IMR-90 (cell line): ENCODE measurements at regions not wholly inside any gene's neighbourhood (a gene's known extent, or its start where the extent isn't known, plus 50 kb on each side); places are given as distances from the start of the nearest gene placed in this dataset.

Experiments used
- ATAC-seq: fragments of 200-7000 bp; cut with Tn5 transposase; 2 replicates; pipeline ENCODE4 v1.9.1; 2020; ENCODE audit warnings: low read depth, mild to moderate bottlenecking, moderate library complexity
- BruUV-seq: library from RNA; stranded (reverse); fragments of 400-500 nt; replicated peaks from 2 replicates; lab custom pipeline; 2021; lab: Mats Ljungman, UMichigan
- CTCF ChIA-PET: fragments of 300-600 bp; formaldehyde crosslinking; extraction: SDS; loops from one replicate; lab custom pipeline; 2021; ENCODE audit warnings: antibody characterized with exemption; lab: Yijun Ruan, JAX
- POLR2A ChIA-PET: fragments of 300-600 bp; sonication (Branson Sonifier 250); formaldehyde crosslinking; loops from one replicate; lab custom pipeline; 2022; ENCODE audit warnings: antibody characterized with exemption; ENCODE audit not compliant: unreplicated experiment; lab: Charles Lee
- DNase-seq: peaks from one replicate; pipeline ENCODE4 v3.0.0; 2013
- H2AFZ ChIP-seq: replicated peaks from 2 replicates; pipeline ENCODE3; 2013; ENCODE audit warnings: low read length, mild to moderate bottlenecking; ENCODE audit not compliant: poor library complexity
- H2AK5ac ChIP-seq: 2 replicates; pipeline ENCODE4 v1.6.1; 2013; ENCODE audit warnings: low read depth, low read length, inconsistent platforms
- H2AK9ac ChIP-seq: replicated peaks from 2 replicates; pipeline ENCODE3; 2013; ENCODE audit warnings: mild to moderate bottlenecking, low read depth, low read length, moderate library complexity; ENCODE audit not compliant: poor library complexity
- H2BK120ac ChIP-seq: 2 replicates; pipeline ENCODE4 v1.6.1; 2013; ENCODE audit warnings: low read depth, low read length, inconsistent platforms
- H2BK15ac ChIP-seq: 3 replicates; pipeline ENCODE4 v1.6.1; 2013; ENCODE audit warnings: low read depth, low read length, inconsistent platforms
- H2BK20ac ChIP-seq: 2 replicates; pipeline ENCODE4 v1.6.1; 2013; ENCODE audit warnings: low read depth, mild to moderate bottlenecking, inconsistent platforms, low read length, moderate library complexity
- H2BK5ac ChIP-seq: 2 replicates; pipeline ENCODE4 v1.6.1; 2013; ENCODE audit warnings: mild to moderate bottlenecking, low read depth, low read length, inconsistent platforms; ENCODE audit not compliant: poor library complexity, severe bottlenecking
- H3K14ac ChIP-seq: replicated peaks from 2 replicates; pipeline ENCODE4 v1.6.1; 2013; ENCODE audit warnings: low read depth, low read length, inconsistent platforms
- H3K18ac ChIP-seq: 2 replicates; pipeline ENCODE4 v1.6.1; 2013; ENCODE audit warnings: low read depth, low read length, control low read depth
- H3K23ac ChIP-seq: 2 replicates; pipeline ENCODE4 v1.6.1; 2013; ENCODE audit warnings: low read depth, low read length, inconsistent platforms
- H3K27ac ChIP-seq: 2 replicates; pipeline ENCODE4 v1.5.1; 2013; ENCODE audit warnings: mild to moderate bottlenecking, control low read depth, low read length; ENCODE audit not compliant: insufficient read depth
- H3K27me3 ChIP-seq: 2 replicates; pipeline ENCODE4 v1.6.1; 2013; ENCODE audit warnings: low read length; ENCODE audit not compliant: control insufficient read depth, insufficient read depth
- H3K36me3 ChIP-seq: 2 replicates; pipeline ENCODE4 v1.6.1; 2013; ENCODE audit warnings: low read length, mixed read lengths; ENCODE audit not compliant: control insufficient read depth, insufficient read depth
- H3K4ac ChIP-seq: 2 replicates; pipeline ENCODE4 v1.6.1; 2013; ENCODE audit warnings: low read depth, low read length, inconsistent platforms
- H3K4me1 ChIP-seq: 2 replicates; pipeline ENCODE4 v1.6.1; 2013; ENCODE audit warnings: low read length, mixed read lengths; ENCODE audit not compliant: control insufficient read depth, insufficient read depth
- H3K4me2 ChIP-seq: 2 replicates; pipeline ENCODE4 v1.6.1; 2013; ENCODE audit warnings: low read depth, mild to moderate bottlenecking, control low read depth, low read length, moderate library complexity
- H3K4me3 ChIP-seq: 2 replicates; pipeline ENCODE4 v1.5.1; 2013; ENCODE audit warnings: low read depth, mild to moderate bottlenecking, control low read depth, low read length, moderate library complexity; ENCODE audit not compliant: insufficient read depth
- H3K56ac ChIP-seq: 2 replicates; pipeline ENCODE4 v1.6.1; 2013; ENCODE audit warnings: low read length, inconsistent platforms; ENCODE audit not compliant: insufficient read depth; ENCODE audit errors: extremely low read depth
- H3K79me1 ChIP-seq, 2 experiments: 2 replicates each; pipeline ENCODE4 v1.6.1; 2013; ENCODE audit warnings: low read length in 2 of 2, inconsistent platforms in 1 of 2, low read depth in 1 of 2
- H3K9ac ChIP-seq: 2 replicates; pipeline ENCODE4 v1.6.1; 2013; ENCODE audit warnings: low read depth, low read length, control low read depth
- H3K9me1 ChIP-seq: 2 replicates; pipeline ENCODE4 v1.6.1; 2013; ENCODE audit warnings: low read length, inconsistent platforms; ENCODE audit not compliant: insufficient read depth
- H3K9me3 ChIP-seq: 2 replicates; pipeline ENCODE4 v1.6.1; 2013; ENCODE audit warnings: low read length; ENCODE audit not compliant: control insufficient read depth, insufficient read depth
- H4K20me1 ChIP-seq: 2 replicates; pipeline ENCODE4 v1.6.1; 2013; ENCODE audit warnings: low read length, inconsistent platforms; ENCODE audit not compliant: insufficient read depth
- H4K5ac ChIP-seq: 2 replicates; pipeline ENCODE4 v1.6.1; 2013; ENCODE audit warnings: mild to moderate bottlenecking, low read depth, low read length, control low read depth
- H4K8ac ChIP-seq, 2 experiments: 2 replicates each; pipeline ENCODE4 v1.6.1; 2013; ENCODE audit warnings: low read depth in 2 of 2, low read length in 2 of 2, control low read depth in 1 of 2, inconsistent platforms in 1 of 2
- H4K91ac ChIP-seq: 2 replicates; pipeline ENCODE4 v1.6.1; 2013; ENCODE audit warnings: low read depth, low read length, inconsistent platforms; ENCODE audit not compliant: insufficient read depth
- CEBPB ChIP-seq: IDR thresholded peaks from 2 replicates; pipeline ENCODE4 v1.6.1; 2012; ENCODE audit warnings: low read depth, low read length, improper control_type of control experiment
- CTCF ChIP-seq: conservative IDR thresholded peaks from 2 replicates; pipeline ENCODE4 v1.5.1; 2012; ENCODE audit warnings: mild to moderate bottlenecking, low read depth, low read length, improper control_type of control experiment
- FOS ChIP-seq: fragments of 150-350 bp; IDR thresholded peaks from 2 replicates; pipeline ENCODE4 v1.6.1; 2016; ENCODE audit warnings: low read depth, low read length
- MAFK ChIP-seq: IDR thresholded peaks from 2 replicates; pipeline ENCODE4 v1.6.1; 2012; ENCODE audit warnings: low read depth, low read length, improper control_type of control experiment
- RAD21 ChIP-seq: IDR thresholded peaks from 2 replicates; pipeline ENCODE4 v1.6.1; 2012; ENCODE audit warnings: low read length, improper control_type of control experiment
- RFX5 ChIP-seq: IDR thresholded peaks from 2 replicates; pipeline ENCODE4 v1.8.0; 2012; ENCODE audit warnings: low read depth, mild to moderate bottlenecking, low read length, moderate library complexity
- WGBS, 2 experiments: methylation state at CpG; one replicate each; pipeline versions ENCODE4 v1.1.5 to v1.1.7; 2013; ENCODE audit warnings: missing lambda C conversion rate in 2 of 2; ENCODE audit not compliant: insufficient read length in 1 of 2; ENCODE audit errors: extremely low coverage in 2 of 2; 5-methylcytosine and 5-hydroxymethylcytosine counted together
- dilution Hi-C: fragments of 300-500 bp; cut with HindIII; formaldehyde crosslinking; loops from one replicate; pipeline ENCODE4 v1.14.3; 2018; ENCODE audit warnings: low sequenced_read_pairs; ENCODE audit not compliant: unreplicated experiment
- in situ Hi-C: fragments of 300-500 bp; cut with MboI; formaldehyde crosslinking; loops from 3 replicates; pipeline ENCODE4 v1.14.3; 2019; ENCODE audit warnings: low sequenced_read_pairs, inconsistent platforms, mixed read lengths
- intact Hi-C: fragments of 100-400 bp; cut with micrococcal nuclease; formaldehyde crosslinking; loops from 2 replicates; pipeline ENCODE4 v1.10.0; 2022

DNA sequence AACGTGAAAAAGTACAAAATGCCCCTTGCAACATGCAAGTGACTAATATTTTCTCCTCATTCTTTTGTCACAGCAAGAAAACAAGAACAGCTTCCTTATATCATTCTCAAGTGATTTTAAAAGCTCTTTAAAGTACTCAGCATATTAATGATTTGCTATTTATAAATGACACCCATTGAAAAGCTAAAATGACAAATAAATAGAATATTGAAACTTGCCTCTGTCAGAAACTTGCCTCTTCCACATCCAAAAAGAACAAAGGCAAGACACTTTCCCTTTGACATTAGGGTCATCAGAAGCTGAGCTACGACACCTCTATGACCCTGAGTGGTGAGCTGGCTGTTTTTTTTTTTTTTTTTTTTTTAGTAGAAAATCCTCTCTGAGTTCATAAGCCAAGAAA, 339.6 kb upstream of the ITGA1 start:
- CTCF ChIA-PET = interaction anchor here (0.6 kb wide), 1 partner anchor 293 kb away, joined by 3 read pairs; no protein-coding TSS in a partner anchor

More for the DNA sequence above, 339.6 kb upstream of the ITGA1 start:
- dilution Hi-C loops = no loop called here
- Histone ChIP-seq H3K9me3 (no peaks in the 10 kb centered on the region), H4K20me1 (no peaks in the 10 kb centered on the region), H3K18ac (no peak overlapping the region), H3K23ac (no peak overlapping the region), H2BK120ac (no peak overlapping the region), H2AK9ac (no peak overlapping the region), H3K79me1 (no peaks in the 10 kb centered on the region), H4K5ac (no peak overlapping the region), H2BK5ac (no peak overlapping the region), H3K4me2 (no peak overlapping the region), H2AFZ (no peak overlapping the region), H3K14ac (no peak overlapping the region), H2BK20ac (no peak overlapping the region), H3K27ac (no peak overlapping the region), H2BK15ac (no peak overlapping the region), H3K36me3 (no peaks in the 10 kb centered on the region), H3K4ac (no peak overlapping the region), H3K9ac (no peak overlapping the region), H3K27me3 (no peaks in the 10 kb centered on the region), H3K9me1 (no peaks in the 10 kb centered on the region), H3K4me3 (no peak overlapping the region), H4K91ac (no peak overlapping the region), H4K8ac (no peak overlapping the region), H3K4me1 (no peaks in the 10 kb centered on the region), H2AK5ac (no peak overlapping the region), H3K56ac (no peak overlapping the region)
- WGBS, 2 experiments = no CpG with 5 or more reads among the region's 2 CpGs
- in situ Hi-C loops = no loop called here
- TF ChIP-seq RAD21 (no peak), CEBPB (no peak), CTCF (no peak), MAFK (no peak), FOS (no peak), RFX5 (no peak)
- POLR2A ChIA-PET = interaction anchor here (0.6 kb wide), 1 partner anchor 200 kb away, joined by 3 read pairs; no protein-coding TSS in a partner anchor
- DNase-seq = no peak
- intact Hi-C loops = no loop called here
- no peak for ATAC-seq
- no TSS peak for BruUV-seq
